Testis (tissue), 2 donors: ENCODE measurements at regions not wholly inside any gene's neighbourhood (a gene's known extent, or its start where the extent isn't known, plus 50 kb on each side); places are given as distances from the start of the nearest gene placed in this dataset.

ENCODE experiments used
- POLR2A ChIP-seq: fragments of 450-650 bp; IDR thresholded peaks from one replicate; pipeline ENCODE4 v1.6.1; 2017; ENCODE audit warnings: antibody characterized with exemption, mild to moderate bottlenecking, moderate library complexity
- TF ChIP-seq, protein P1 (sequence below), 3 experiments: fragments of 450-650 bp in 2 of 3; fragments of 200-600 bp in 1 of 3; sonication (generic) in 1 of 3; IDR thresholded peaks; one replicate each; pipeline ENCODE4 v1.5.1; 2016 to 2019; ENCODE audit warnings: antibody characterized with exemption in 3 of 3, mild to moderate bottlenecking in 2 of 3, moderate library complexity in 1 of 3

DNA sequence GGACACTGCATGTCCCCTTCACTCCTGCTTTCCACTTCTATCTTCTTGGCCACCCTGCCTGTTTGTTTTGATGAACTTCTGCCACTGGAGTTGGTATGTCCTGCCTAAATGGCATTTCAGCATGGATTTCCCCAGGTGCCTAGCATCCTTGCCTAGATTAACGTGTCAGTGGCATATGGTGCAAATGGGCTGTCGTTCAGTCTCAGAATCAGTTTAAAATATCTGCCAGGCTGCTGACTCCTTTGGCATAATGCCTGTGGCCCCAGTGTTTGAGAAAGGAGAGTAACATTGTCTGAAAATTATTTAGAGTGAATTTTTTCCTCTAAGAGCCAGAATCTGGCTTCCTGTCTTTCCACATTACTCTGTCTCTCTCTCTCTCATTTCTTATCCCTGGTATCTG is 64.9 kb upstream of the BARHL2 start:
- TF ChIP-seq, protein P1, sequence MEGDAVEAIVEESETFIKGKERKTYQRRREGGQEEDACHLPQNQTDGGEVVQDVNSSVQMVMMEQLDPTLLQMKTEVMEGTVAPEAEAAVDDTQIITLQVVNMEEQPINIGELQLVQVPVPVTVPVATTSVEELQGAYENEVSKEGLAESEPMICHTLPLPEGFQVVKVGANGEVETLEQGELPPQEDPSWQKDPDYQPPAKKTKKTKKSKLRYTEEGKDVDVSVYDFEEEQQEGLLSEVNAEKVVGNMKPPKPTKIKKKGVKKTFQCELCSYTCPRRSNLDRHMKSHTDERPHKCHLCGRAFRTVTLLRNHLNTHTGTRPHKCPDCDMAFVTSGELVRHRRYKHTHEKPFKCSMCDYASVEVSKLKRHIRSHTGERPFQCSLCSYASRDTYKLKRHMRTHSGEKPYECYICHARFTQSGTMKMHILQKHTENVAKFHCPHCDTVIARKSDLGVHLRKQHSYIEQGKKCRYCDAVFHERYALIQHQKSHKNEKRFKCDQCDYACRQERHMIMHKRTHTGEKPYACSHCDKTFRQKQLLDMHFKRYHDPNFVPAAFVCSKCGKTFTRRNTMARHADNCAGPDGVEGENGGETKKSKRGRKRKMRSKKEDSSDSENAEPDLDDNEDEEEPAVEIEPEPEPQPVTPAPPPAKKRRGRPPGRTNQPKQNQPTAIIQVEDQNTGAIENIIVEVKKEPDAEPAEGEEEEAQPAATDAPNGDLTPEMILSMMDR (IDR thresholded peaks at IDR 0.05), result no peak
- no peak for TF ChIP-seq POLR2A
